ENCODE measurements at regions not wholly inside any gene's neighbourhood (a gene's known extent, or its start where the extent isn't known, plus 50 kb on each side); places are given as distances from the start of the nearest gene placed in this dataset.

GRCh38 chr3:106673926-106674569, 703.2 kb upstream of the CCDC54 start:
- no peak for DNase-seq (ENCODE audit: low read depth in 1 of 2, low spot score in 1 of 2)
- in situ Hi-C loops (cut with HindIII; ENCODE audit: low pct_unique_long_range_greater_than_20kb, low sequenced_read_pairs): no loop called here
- TF ChIP-seq JUND (IDR thresholded peaks at IDR 0.05; ENCODE audit: low read depth): no peak

DNA sequence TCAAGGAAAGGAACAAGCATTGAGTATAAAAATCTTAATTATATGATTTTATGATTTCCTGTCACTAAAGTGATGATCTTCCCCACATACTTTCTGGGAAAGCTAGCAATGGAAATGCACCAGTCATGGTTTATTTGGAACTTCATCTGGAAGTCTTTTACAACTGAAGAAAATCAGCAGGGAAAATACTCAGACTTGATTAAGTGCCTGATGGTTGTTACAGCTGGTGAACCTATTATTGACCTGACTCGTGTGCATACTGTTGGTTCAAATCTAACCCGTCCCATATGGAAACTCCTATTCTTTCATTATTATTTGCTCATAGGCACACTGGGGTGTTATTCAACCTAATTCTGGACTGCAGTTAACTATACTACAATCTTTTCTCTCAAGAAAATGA, 701.8 kb upstream of the CCDC54 start:
- TF ChIP-seq JUND (IDR thresholded peaks at IDR 0.05; ENCODE audit: low read depth): no peak
- in situ Hi-C loops (cut with HindIII; ENCODE audit: low pct_unique_long_range_greater_than_20kb, low sequenced_read_pairs): no loop called here
- DNase-seq (ENCODE audit: low read depth in 1 of 2, low spot score in 1 of 2): no peak

DNA sequence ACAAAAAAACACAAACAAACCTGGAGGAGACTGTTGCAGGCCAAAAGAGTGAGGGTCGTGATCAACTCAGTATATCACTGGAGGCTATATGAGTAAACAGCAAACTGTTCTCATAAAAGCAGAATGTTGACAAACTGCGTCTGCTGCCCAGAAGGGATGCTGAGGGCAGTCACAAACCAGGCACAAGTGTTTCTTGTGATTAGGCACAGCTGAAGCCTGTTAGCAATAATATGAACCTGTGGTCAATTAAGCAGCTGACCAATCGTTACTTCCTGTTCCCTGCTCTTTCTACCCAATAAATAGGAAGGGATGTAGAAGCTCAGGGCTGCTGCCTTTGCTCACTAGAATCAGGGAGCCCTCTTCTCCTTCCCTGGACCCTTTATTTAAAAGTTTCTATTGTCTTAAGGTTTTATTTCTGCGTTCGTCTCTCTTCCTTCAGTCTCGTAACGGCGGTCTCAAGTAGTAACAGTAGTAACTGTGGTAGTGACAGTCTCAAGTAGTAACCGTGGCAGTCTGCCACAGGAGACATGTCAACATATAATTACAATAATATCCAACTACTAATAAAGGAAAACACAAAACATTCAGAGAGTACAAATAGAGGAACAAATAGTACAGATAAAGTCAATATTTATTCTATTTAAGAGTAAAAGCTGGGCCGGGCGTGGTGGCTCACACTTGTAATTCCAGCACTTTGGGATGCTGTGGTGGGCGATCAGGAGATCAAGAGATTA, 698.4 kb upstream of the CCDC54 start:
- no peak for TF ChIP-seq JUND (IDR thresholded peaks at IDR 0.05; ENCODE audit: low read depth)
- in situ Hi-C loops (cut with HindIII; ENCODE audit: low pct_unique_long_range_greater_than_20kb, low sequenced_read_pairs): no loop called here
- no peak for DNase-seq (ENCODE audit: low read depth in 1 of 2, low spot score in 1 of 2)

DNA sequence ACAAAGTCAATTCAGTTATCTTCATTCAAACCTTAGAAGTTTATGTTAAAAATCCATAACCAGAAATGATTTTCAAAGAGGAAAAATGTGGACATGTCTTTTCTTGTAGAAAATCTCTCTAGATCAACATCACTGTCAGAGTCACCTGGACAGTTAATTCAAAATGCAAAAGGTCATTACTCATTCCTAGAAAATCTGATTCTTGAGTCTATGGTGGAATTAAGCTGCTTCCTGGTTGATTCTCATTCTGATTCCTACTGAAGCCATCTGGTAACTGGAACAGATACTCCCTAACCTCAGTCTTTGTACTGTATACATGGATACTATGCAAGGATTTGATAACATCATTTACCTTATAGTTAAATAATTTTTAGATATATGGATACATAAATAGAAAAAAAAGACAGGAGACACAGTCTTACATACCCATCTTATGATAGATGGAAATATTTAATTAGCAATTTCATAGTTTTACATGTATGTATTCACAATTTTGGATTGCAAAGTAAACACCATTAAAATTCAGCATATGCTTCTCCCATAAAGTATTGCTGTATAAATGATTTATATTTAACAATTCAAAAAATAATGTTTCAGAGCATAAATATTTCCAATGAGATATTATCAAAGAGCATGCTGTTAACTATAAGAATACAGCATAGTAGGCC, 693.2 kb upstream of the CCDC54 start:
- TF ChIP-seq JUND (IDR thresholded peaks at IDR 0.05; ENCODE audit: low read depth): no peak
- in situ Hi-C loops (cut with HindIII; ENCODE audit: low pct_unique_long_range_greater_than_20kb, low sequenced_read_pairs): no loop called here

GRCh38 chr3:106685745-106686144, 691.5 kb upstream of the CCDC54 start:
- DNase-seq (ENCODE audit: low read depth in 1 of 2, low spot score in 1 of 2): no peak
- TF ChIP-seq JUND (IDR thresholded peaks at IDR 0.05; ENCODE audit: low read depth): no peak
- in situ Hi-C loops (cut with HindIII; ENCODE audit: low pct_unique_long_range_greater_than_20kb, low sequenced_read_pairs): no loop called here

More for the DNA sequence above, 693.2 kb upstream of the CCDC54 start:
- no peak for DNase-seq (ENCODE audit: low read depth in 1 of 2, low spot score in 1 of 2)

DNA sequence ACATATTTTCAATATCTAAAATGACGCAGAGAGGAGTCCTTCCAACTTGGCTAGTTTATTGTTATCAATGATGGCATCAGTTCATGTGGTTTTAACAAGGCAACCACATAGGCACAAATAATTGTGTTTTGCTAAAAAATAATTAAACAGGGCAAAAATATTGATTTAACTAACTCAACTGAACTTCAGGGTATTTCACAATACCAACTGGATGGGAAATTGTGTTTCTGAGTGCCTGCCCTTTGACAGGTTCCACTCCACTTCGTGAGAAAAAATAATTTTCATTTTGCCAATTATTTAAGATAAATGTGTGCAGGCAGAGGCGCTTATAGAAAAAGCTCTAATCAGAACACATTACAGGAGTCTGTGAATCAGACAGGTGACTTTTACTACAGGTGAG, 689.3 kb upstream of the CCDC54 start:
- in situ Hi-C loops (cut with HindIII; ENCODE audit: low pct_unique_long_range_greater_than_20kb, low sequenced_read_pairs): no loop called here
- DNase-seq (ENCODE audit: low read depth in 1 of 2, low spot score in 1 of 2): no peak
- TF ChIP-seq JUND (IDR thresholded peaks at IDR 0.05; ENCODE audit: low read depth): no peak

GRCh38 chr3:106688464-106688863, 688.8 kb upstream of the CCDC54 start:
- TF ChIP-seq JUND (IDR thresholded peaks at IDR 0.05; ENCODE audit: low read depth): no peak
- in situ Hi-C loops (cut with HindIII; ENCODE audit: low pct_unique_long_range_greater_than_20kb, low sequenced_read_pairs): no loop called here
- DNase-seq (ENCODE audit: low read depth in 1 of 2, low spot score in 1 of 2): no peak

DNA sequence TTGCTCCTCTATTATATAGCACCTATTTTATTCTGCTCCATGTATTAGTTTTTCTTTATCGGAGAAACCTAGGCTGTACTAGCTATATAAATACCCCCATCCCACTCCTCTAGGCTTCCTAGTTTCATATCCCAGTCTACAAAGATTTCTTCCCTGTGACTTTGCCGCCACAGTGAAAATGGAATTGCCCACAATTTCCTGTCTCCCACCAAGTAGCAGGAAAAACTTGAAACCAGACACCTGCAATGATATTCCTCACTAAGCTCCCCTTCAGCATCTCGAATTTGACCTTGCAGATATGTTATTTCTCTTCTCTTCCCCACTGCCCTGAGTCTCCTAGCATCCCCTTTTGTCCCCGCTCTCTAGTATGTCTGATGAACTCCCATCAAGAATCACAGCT, 685.8 kb upstream of the CCDC54 start:
- no peak for TF ChIP-seq JUND (IDR thresholded peaks at IDR 0.05; ENCODE audit: low read depth)
- in situ Hi-C loops (cut with HindIII; ENCODE audit: low pct_unique_long_range_greater_than_20kb, low sequenced_read_pairs): no loop called here
- no peak for DNase-seq (ENCODE audit: low read depth in 1 of 2, low spot score in 1 of 2)

- in situ Hi-C loops (cut with HindIII; ENCODE audit: low pct_unique_long_range_greater_than_20kb, low sequenced_read_pairs): no loop called here
- TF ChIP-seq JUND (IDR thresholded peaks at IDR 0.05; ENCODE audit: low read depth): no peak
- no peak for DNase-seq (ENCODE audit: low read depth in 1 of 2, low spot score in 1 of 2)
Measured at GRCh38 chr3:106692624-106693023, 684.6 kb upstream of the CCDC54 start.

DNA sequence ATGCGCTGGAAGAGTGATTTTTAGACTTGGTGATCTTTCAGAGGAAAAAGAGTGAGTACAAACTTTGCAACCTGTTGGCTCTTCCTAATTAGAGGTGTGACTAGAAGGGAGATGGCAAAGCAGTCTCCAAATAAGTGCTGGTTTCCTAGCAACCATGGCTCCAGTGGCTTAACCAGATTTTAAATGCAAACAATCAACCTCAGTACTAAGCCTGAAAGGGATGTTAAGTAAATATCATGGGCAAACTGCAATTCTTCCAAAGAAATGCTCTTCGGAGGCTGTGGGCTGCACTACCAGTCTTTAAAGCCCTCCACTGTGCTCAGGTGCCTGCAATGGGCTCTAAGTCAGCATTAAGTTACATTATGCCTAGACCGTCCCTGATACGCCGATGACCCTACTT, 678.1 kb upstream of the CCDC54 start:
- in situ Hi-C loops (cut with HindIII; ENCODE audit: low pct_unique_long_range_greater_than_20kb, low sequenced_read_pairs): no loop called here
- peak; percentile 31 to 84 for DNase-seq (ENCODE audit: low read depth in 1 of 2, low spot score in 1 of 2)
- no peak for TF ChIP-seq JUND (IDR thresholded peaks at IDR 0.05; ENCODE audit: low read depth)

- in situ Hi-C loops (cut with HindIII; ENCODE audit: low pct_unique_long_range_greater_than_20kb, low sequenced_read_pairs): no loop called here
- no peak for DNase-seq (ENCODE audit: low read depth in 1 of 2, low spot score in 1 of 2)
- no peak for TF ChIP-seq JUND (IDR thresholded peaks at IDR 0.05; ENCODE audit: low read depth)
Measured at GRCh38 chr3:106700981-106701380, 676.3 kb upstream of the CCDC54 start.

DNA sequence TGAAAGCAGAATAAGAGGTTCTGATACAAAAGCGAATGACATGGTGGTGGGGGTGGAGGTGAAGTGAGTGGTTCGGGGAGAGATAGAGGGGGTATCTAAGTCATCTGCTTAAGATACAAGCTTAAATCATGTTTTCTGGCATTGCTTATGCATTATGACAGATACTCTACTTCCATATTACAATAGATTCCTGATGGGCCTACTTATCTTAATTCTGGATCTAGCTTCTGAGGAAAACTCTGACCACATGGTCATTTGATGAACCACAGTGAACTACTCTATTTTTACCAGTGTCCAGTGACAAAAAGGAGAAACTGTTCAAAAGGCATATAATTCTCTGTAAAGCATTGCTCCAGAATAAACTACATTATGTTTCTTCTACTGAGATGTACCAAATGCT, 673.7 kb upstream of the CCDC54 start:
- in situ Hi-C loops (cut with HindIII; ENCODE audit: low pct_unique_long_range_greater_than_20kb, low sequenced_read_pairs): no loop called here
- DNase-seq (ENCODE audit: low read depth in 1 of 2, low spot score in 1 of 2): no peak

GRCh38 chr3:106707347-106707746, 669.9 kb upstream of the CCDC54 start:
- in situ Hi-C loops (cut with HindIII; ENCODE audit: low pct_unique_long_range_greater_than_20kb, low sequenced_read_pairs): no loop called here
- TF ChIP-seq JUND (IDR thresholded peaks at IDR 0.05; ENCODE audit: low read depth): no peak
- DNase-seq (ENCODE audit: low read depth in 1 of 2, low spot score in 1 of 2): no peak

More for the DNA sequence above, 673.7 kb upstream of the CCDC54 start:
- TF ChIP-seq JUND (IDR thresholded peaks at IDR 0.05; ENCODE audit: low read depth): no peak
